Upper lobe of left lung (tissue), 6 donors: ENCODE measurements at regions not wholly inside any gene's neighbourhood (a gene's known extent, or its start where the extent isn't known, plus 50 kb on each side); places are given as distances from the start of the nearest gene placed in this dataset.

Experiments used
- ATAC-seq, 2 donors: fragments of 200-7000 bp; cut with Tn5 transposase; one replicate each; pipeline ENCODE4 v1.9.1; 2022; ENCODE audit warnings: mild to moderate bottlenecking in 2 of 2, moderate library complexity in 2 of 2; ENCODE audit not compliant: low FRiP score in 2 of 2
- DNase-seq, 2 donors: peaks; one replicate each; pipeline ENCODE4 v3.0.0-alpha.2; 2019 to 2020
- H3K27ac ChIP-seq, 4 donors: fragments of 200-600 bp; sonication (generic); one replicate each; pipeline ENCODE4 v1.5.1; 2016 to 2019
- H3K27me3 ChIP-seq, 4 donors: fragments of 200-600 bp; sonication (generic); one replicate each; pipeline ENCODE4 v1.5.1; 2017 to 2019
- H3K36me3 ChIP-seq, 4 donors: fragments of 200-600 bp; sonication (generic); one replicate each; pipeline ENCODE4 v1.5.1; 2016 to 2019
- H3K4me1 ChIP-seq, 4 donors: fragments of 200-600 bp; sonication (generic); one replicate each; pipeline ENCODE4 v1.5.1; 2018 to 2019
- H3K4me3 ChIP-seq, 4 donors: fragments of 200-600 bp; sonication (generic); one replicate each; pipeline ENCODE4 v1.5.1; 2017 to 2019; ENCODE audit warnings: mild to moderate bottlenecking in 2 of 4, moderate library complexity in 1 of 4
- H3K9me3 ChIP-seq, 4 donors: fragments of 200-600 bp; sonication (generic); one replicate each; pipeline ENCODE4 v1.5.1; 2018 to 2019
- EP300 ChIP-seq, 4 donors: sonication (generic); formaldehyde crosslinking; IDR thresholded peaks; one replicate each; pipeline ENCODE4 v1.5.1; 2017; ENCODE audit warnings: antibody characterized with exemption in 4 of 4, control low read depth in 2 of 4
- POLR2A ChIP-seq, 4 donors: fragments of 450-650 bp; IDR thresholded peaks; one replicate each; pipeline ENCODE4 v1.5.1; 2016 to 2017; ENCODE audit warnings: antibody characterized with exemption in 4 of 4, mild to moderate bottlenecking in 2 of 4
- POLR2AphosphoS5 ChIP-seq, 2 donors: sonication (generic); formaldehyde crosslinking; IDR thresholded peaks; one replicate each; pipeline ENCODE4 v1.5.1; 2017; ENCODE audit warnings: antibody characterized with exemption in 2 of 2
- WGBS, 2 donors: methylation state at CpG; one replicate each; pipeline ENCODE4 v1.1.5; 2017 to 2018; 5-methylcytosine and 5-hydroxymethylcytosine counted together
- TF ChIP-seq, protein P1 (sequence below), 6 experiments: fragments of 450-650 bp in 4 of 6; fragments of 200-600 bp in 2 of 6; sonication (generic) in 2 of 6; IDR thresholded peaks; one replicate each; pipeline ENCODE4 v1.5.1; 2016 to 2019; ENCODE audit warnings: antibody characterized with exemption in 6 of 6
- donor health status: DM: no; HTN: no; CAD: no; lungs with moderate emphysema.
- donor health status: DM: no; HTN: yes; CAD: no; lungs with severe emphysema.

DNA sequence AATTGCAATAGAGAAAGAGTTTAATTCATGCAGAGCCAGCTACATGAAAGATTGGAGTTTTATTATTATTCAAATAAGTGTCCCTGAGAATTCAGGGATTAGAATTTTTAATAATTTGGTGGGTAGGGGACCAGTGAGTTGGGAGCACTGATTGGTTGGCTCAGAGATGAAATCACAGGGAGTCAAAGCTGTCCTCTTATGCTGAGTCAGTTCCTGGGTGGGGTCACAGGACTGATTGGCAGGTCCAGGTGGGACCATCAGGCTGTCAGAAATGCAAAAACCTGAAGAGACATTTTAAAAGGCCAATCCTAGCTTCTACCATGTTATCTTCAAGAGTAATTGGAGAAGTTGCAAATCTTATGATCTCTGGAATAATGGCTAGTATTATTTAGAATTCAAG, 56.0 kb upstream of the KAT6B start:
- H3K4me1 ChIP-seq, result no peaks in the 10 kb centered on the region
- H3K9me3 ChIP-seq, result no peaks in the 10 kb centered on the region
- H3K4me3 ChIP-seq, result no peak overlapping the region
- no peak overlapping the region for H3K27ac ChIP-seq
- DNase-seq (no peak), ATAC-seq (no peak)
- no peaks in the 10 kb centered on the region for H3K27me3 ChIP-seq
- no peaks in the 10 kb centered on the region for H3K36me3 ChIP-seq
- TF ChIP-seq, protein P1, sequence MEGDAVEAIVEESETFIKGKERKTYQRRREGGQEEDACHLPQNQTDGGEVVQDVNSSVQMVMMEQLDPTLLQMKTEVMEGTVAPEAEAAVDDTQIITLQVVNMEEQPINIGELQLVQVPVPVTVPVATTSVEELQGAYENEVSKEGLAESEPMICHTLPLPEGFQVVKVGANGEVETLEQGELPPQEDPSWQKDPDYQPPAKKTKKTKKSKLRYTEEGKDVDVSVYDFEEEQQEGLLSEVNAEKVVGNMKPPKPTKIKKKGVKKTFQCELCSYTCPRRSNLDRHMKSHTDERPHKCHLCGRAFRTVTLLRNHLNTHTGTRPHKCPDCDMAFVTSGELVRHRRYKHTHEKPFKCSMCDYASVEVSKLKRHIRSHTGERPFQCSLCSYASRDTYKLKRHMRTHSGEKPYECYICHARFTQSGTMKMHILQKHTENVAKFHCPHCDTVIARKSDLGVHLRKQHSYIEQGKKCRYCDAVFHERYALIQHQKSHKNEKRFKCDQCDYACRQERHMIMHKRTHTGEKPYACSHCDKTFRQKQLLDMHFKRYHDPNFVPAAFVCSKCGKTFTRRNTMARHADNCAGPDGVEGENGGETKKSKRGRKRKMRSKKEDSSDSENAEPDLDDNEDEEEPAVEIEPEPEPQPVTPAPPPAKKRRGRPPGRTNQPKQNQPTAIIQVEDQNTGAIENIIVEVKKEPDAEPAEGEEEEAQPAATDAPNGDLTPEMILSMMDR (IDR thresholded peaks at IDR 0.05), result no peak
- TF ChIP-seq POLR2AphosphoS5 (IDR thresholded peaks at IDR 0.05), result no peak
- no peak for TF ChIP-seq POLR2A (IDR thresholded peaks at IDR 0.05)
- no peak for TF ChIP-seq EP300 (IDR thresholded peaks at IDR 0.05)

DNA sequence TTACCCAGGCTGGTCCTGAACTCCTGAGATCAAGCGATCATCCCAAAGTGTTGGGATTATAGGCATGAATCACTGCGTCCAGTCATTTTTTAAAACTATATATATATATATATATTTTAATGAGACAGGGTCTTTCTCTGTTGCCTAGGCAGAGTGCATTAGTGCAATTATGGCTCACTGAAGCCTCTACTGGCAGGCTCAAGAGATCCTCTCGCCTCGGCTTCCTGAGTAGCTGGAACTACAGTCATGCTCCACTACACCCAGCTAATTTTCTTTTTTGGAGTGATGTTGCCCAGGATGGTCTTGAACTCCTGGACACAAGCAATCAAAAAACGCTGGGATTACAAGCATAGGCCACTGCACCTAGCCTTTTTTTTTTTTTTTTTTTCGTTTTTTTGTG, 55.3 kb upstream of the KAT6B start:
- no peak for DNase-seq
- ATAC-seq, result no peak
- no peaks in the 10 kb centered on the region for H3K9me3 ChIP-seq
- no peak overlapping the region for H3K4me3 ChIP-seq
- no peaks in the 10 kb centered on the region for H3K36me3 ChIP-seq
- TF ChIP-seq EP300 (IDR thresholded peaks at IDR 0.05), result no peak
- TF ChIP-seq POLR2AphosphoS5 (IDR thresholded peaks at IDR 0.05), result no peak
- TF ChIP-seq POLR2A (IDR thresholded peaks at IDR 0.05), result no peak
- TF ChIP-seq, protein P1 (IDR thresholded peaks at IDR 0.05), result no peak
- H3K27ac ChIP-seq, result no peak overlapping the region
- no peaks in the 10 kb centered on the region for H3K27me3 ChIP-seq
- no peaks in the 10 kb centered on the region for H3K4me1 ChIP-seq
- WGBS, 2 donors, result 79 to 87% methylated on average over 6 of the region's 6 CpGs

DNA sequence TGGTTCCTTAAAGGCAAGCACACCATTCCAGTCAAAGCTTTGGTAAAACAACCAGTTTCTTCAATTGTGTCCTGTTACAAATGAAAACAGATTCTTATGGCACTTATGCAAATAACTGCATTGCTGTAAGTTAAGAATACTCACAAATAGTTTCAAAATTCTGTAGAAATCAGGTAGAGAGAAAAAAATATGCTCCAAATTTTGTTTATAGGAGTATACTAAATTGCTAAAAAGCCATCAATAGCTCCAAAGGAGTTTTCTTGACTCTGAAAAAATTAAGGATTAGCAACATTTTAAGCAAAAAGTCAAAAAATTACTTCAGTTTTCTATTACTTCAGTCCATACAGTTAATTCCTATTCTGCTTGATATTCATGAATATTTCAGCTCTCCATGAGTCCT, 51.3 kb upstream of the KAT6B start:
- H3K4me3 ChIP-seq, result no peak overlapping the region
- no peaks in the 10 kb centered on the region for H3K36me3 ChIP-seq
- no peak overlapping the region for H3K27ac ChIP-seq
- TF ChIP-seq POLR2A (IDR thresholded peaks at IDR 0.05) (no peak), EP300 (IDR thresholded peaks at IDR 0.05) (no peak), POLR2AphosphoS5 (IDR thresholded peaks at IDR 0.05) (no peak)
- TF ChIP-seq, protein P1 (IDR thresholded peaks at IDR 0.05), result no peak
- DNase-seq, result no peak
- H3K27me3 ChIP-seq, result no peaks in the 10 kb centered on the region
- no peaks in the 10 kb centered on the region for H3K9me3 ChIP-seq
- H3K4me1 ChIP-seq, result no peaks in the 10 kb centered on the region
- ATAC-seq, result no peak
